AG20443 (cell line): ENCODE measurements at regions not wholly inside any gene's neighbourhood (a gene's known extent, or its start where the extent isn't known, plus 50 kb on each side); places are given as distances from the start of the nearest gene placed in this dataset.

Source experiments
- DNase-seq: peaks from one replicate; pipeline ENCODE4 v3.0.0; 2012; ENCODE audit warnings: low spot score, mixed read lengths

GRCh38 chr1:244948416-244948815 is 84.1 kb upstream of the HNRNPU start:
- no peak for DNase-seq

- no peak for DNase-seq
These were observed 80.8 kb upstream of the HNRNPU start for GRCh38 chr1:244945109-244945671.

GRCh38 chr1:244941121-244941520 is 76.8 kb upstream of the HNRNPU start:
- DNase-seq, result no peak

- no peak for DNase-seq
These were observed 72.8 kb upstream of the HNRNPU start for GRCh38 chr1:244937099-244937498.

- DNase-seq, result no peak
These were observed 56.8 kb upstream of the HNRNPU start for GRCh38 chr1:244920911-244921761.

- no peak for DNase-seq
These were observed 55.3 kb upstream of the HNRNPU start for GRCh38 chr1:244919320-244920282.

GRCh38 chr1:244918421-244919319 is 54.3 kb upstream of the HNRNPU start:
- DNase-seq, result peak; percentile 58

- no peak for DNase-seq
These were observed 52.8 kb upstream of the HNRNPU start for GRCh38 chr1:244917073-244917670.

- DNase-seq, result no peak
These were observed 51.4 kb upstream of the HNRNPU start for GRCh38 chr1:244915736-244916135.

GRCh38 chr1:244914761-244915160 is 50.4 kb upstream of the HNRNPU start:
- no peak for DNase-seq
